GM21447 (cell line): ENCODE measurements at regions not wholly inside any gene's neighbourhood (a gene's known extent, or its start where the extent isn't known, plus 50 kb on each side); places are given as distances from the start of the nearest gene placed in this dataset.

Source experiments
- ATAC-seq: cut with Tn5 transposase; IDR thresholded peaks from one replicate; pipeline ENCODE4 v1.9.1; 2021; ENCODE audit not compliant: unreplicated experiment

GRCh38 chr16:86353948-86354347 is 156.4 kb upstream of the FOXF1 start:
- ATAC-seq = no peak

- ATAC-seq = no peak
Measured at GRCh38 chr16:86354641-86355513, 155.4 kb upstream of the FOXF1 start.

GRCh38 chr16:86355531-86355930 is 154.8 kb upstream of the FOXF1 start:
- no peak for ATAC-seq

- no peak for ATAC-seq
Measured at GRCh38 chr16:86355951-86356350, 154.4 kb upstream of the FOXF1 start.

GRCh38 chr16:86356804-86357203 is 153.5 kb upstream of the FOXF1 start:
- no peak for ATAC-seq

- no peak for ATAC-seq
Measured at GRCh38 chr16:86357303-86357702, 153.0 kb upstream of the FOXF1 start.

- ATAC-seq = no peak
Measured at GRCh38 chr16:86357950-86358349, 152.4 kb upstream of the FOXF1 start.

GRCh38 chr16:86359571-86359970 is 150.8 kb upstream of the FOXF1 start:
- ATAC-seq = no peak

GRCh38 chr16:86362155-86362849 is 148.0 kb upstream of the FOXF1 start:
- no peak for ATAC-seq

- ATAC-seq = no peak
Measured at GRCh38 chr16:86363057-86363490, 147.3 kb upstream of the FOXF1 start.

GRCh38 chr16:86363836-86364618 is 146.3 kb upstream of the FOXF1 start:
- no peak for ATAC-seq

- ATAC-seq = no peak
Measured at GRCh38 chr16:86364653-86365380, 145.5 kb upstream of the FOXF1 start.

GRCh38 chr16:86365513-86366273 is 144.6 kb upstream of the FOXF1 start:
- ATAC-seq = no peak

- ATAC-seq = no peak
Measured at GRCh38 chr16:86366481-86366880, 143.8 kb upstream of the FOXF1 start.

GRCh38 chr16:86367291-86368072 is 142.8 kb upstream of the FOXF1 start:
- no peak for ATAC-seq

- no peak for ATAC-seq
Measured at GRCh38 chr16:86368261-86368660, 142.1 kb upstream of the FOXF1 start.

GRCh38 chr16:86370062-86370461 is 140.3 kb upstream of the FOXF1 start:
- no peak for ATAC-seq

GRCh38 chr16:86371083-86371803 is 139.1 kb upstream of the FOXF1 start:
- ATAC-seq = no peak

- ATAC-seq = no peak
Measured at GRCh38 chr16:86372193-86372592, 138.1 kb upstream of the FOXF1 start.
